GM19239 (cell line): ENCODE measurements at regions not wholly inside any gene's neighbourhood (a gene's known extent, or its start where the extent isn't known, plus 50 kb on each side); places are given as distances from the start of the nearest gene placed in this dataset.

Experiments used
- DNase-seq: peaks from one replicate; pipeline ENCODE4 v3.0.0; 2011; ENCODE audit warnings: low spot score; ENCODE audit not compliant: insufficient read length
- FAIRE-seq: peaks from 2 replicates; lab custom pipeline; 2011; peaks lifted over from hg19 to GRCh38; lab: Jason Lieb, UNC

GRCh38 chr16:62408760-62409159 is 372.5 kb upstream of the CDH8 start:
- FAIRE-seq = no peak
- DNase-seq = no peak

GRCh38 chr16:62406387-62406786 is 370.1 kb upstream of the CDH8 start:
- no peak for DNase-seq
- FAIRE-seq = no peak

DNA sequence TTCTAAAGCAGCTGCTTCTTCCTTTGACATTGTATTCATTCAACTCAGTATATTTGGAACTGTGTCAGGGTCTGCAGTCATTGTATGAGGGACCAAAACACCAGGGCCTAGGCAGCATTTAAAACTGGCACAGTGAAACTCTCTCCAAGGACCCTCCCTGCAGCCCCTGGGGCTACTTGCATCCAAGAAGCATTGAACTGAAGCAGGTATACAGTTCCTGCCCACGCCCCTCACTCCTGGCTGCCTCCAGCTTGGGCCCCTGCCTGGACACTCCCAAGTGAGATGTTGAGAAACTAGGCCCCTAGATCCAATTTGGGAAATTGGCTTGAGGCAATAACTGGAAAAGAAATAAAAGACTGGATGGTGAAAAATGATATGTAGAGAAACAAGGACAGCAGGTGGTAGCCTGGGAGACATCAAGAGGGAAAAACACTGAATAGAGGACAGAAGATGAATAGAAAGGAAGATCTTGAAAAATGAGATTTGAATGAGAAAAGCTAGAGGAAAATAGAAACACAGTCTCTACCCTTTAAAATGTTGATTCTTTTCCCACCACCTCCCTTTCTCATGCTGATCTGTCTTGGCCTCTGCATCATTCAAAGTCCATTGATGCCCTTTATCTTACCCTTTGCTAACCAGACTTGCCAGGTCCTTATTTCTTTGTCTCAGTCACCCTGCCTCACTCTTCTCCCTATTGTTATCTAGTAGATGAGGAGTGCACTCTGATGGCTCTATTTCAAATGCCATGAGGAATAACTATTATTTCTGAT is 368.8 kb upstream of the CDH8 start:
- FAIRE-seq (no peak), DNase-seq (no peak)

GRCh38 chr16:62392698-62393097 is 356.5 kb upstream of the CDH8 start:
- DNase-seq (no peak), FAIRE-seq (no peak)

DNA sequence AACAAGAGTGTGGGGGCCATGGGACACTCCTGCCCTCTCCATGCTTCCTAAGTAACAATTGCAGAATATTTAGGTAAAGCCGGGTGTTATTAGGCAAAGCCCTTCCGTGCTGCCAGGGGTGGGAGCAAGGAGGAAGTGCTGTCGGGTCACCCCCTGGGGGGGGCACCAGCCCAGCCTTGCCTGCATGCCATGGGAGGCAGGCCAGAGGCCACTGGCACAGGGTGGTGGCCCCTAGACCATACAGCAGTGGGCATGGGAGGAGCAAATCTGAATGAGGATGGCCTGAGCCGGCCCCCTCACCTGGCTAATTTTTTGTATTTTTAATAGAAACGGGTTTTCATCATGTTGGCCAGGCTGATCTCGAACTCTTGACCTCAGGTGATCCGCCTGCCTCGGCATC is 355.7 kb upstream of the CDH8 start:
- FAIRE-seq = no peak
- no peak for DNase-seq

DNA sequence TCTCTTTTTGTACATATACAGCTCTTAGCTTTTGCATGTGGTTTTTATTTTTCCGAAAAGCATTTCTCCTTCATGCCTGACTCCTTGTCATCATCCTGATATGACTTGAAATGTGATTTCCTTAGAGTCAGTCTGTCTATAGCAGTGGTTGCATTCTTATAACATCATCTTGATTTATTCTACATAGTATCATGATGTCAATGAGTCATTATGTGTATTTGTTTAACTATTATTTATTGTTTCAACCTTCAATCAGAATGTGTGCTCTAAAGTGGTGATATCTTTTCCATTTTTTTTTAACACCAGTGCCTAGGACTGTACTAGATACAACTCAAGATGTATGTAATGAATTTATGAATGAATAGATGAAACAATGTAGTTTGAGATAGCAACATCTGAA is 354.9 kb upstream of the CDH8 start:
- FAIRE-seq = no peak
- DNase-seq = no peak

GRCh38 chr16:62390214-62390613 is 354.0 kb upstream of the CDH8 start:
- no peak for DNase-seq
- no peak for FAIRE-seq

GRCh38 chr16:62386411-62386810 is 350.2 kb upstream of the CDH8 start:
- FAIRE-seq (no peak), DNase-seq (no peak)

DNA sequence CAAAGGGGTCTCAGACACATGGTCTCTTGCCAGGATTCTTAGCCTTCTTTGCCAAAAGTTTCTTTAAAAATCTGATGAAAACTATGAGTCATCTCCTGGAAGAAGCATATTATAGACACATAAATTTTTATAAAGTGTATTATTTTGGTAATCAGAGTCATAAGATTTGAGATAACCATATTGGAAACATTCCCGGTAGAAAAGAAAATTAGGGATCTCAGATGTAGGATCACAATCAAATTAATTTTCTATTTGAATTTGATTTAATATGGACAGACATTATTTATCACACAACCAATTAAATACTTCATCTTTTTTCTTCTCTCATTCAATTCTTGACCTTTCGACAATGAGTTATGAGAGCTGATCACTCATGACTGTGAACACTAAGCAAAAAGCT is 347.7 kb upstream of the CDH8 start:
- no peak for DNase-seq
- no peak for FAIRE-seq

DNA sequence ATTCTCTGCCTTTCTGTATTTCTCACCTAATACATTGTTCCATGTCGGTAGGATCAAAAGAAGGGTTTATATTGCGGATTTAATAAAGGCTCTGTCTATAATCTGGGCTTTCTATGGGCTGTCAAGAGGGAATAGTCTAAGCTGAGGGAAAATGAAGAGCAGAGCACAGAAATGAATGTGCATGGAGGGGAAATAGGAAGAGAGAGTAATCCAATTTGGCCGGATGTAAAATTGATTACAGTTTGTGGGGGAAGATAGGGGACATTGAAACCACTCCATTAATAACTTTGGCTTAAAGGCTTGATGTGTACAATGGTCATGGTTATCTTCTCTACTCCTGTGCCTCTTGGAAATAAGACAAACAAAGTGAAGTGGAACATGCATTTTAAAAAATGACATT is 334.2 kb upstream of the CDH8 start:
- FAIRE-seq = no peak
- no peak for DNase-seq

- FAIRE-seq (no peak), DNase-seq (no peak)
Measured at GRCh38 chr16:62363501-62363900, 327.3 kb upstream of the CDH8 start.

GRCh38 chr16:62353355-62353754 is 317.1 kb upstream of the CDH8 start:
- DNase-seq = no peak
- FAIRE-seq = no peak

- FAIRE-seq = no peak
Measured at GRCh38 chr16:62342216-62342615, 306.0 kb upstream of the CDH8 start.

DNA sequence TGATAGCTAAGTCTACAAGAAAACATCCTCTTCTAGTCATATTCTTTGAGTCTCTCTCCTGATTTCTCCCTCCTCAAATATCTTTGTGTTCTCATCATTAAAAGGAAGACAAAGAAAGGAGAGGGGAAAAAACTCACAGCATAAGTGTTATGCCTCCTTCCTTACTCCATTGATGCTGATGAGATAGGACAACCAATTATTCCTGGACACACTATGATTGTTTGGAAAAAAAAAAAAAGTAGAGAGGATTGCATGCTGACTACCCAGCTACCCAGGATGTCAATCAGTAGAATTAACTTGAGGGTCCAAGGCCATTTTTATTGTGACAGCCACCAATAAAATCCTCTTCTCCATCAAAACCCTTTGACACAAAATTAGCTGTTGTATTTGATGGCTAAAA is 299.1 kb upstream of the CDH8 start:
- DNase-seq (no peak), FAIRE-seq (no peak)

More at GRCh38 chr16:62342216-62342615, 306.0 kb upstream of the CDH8 start:
- no peak for DNase-seq

DNA sequence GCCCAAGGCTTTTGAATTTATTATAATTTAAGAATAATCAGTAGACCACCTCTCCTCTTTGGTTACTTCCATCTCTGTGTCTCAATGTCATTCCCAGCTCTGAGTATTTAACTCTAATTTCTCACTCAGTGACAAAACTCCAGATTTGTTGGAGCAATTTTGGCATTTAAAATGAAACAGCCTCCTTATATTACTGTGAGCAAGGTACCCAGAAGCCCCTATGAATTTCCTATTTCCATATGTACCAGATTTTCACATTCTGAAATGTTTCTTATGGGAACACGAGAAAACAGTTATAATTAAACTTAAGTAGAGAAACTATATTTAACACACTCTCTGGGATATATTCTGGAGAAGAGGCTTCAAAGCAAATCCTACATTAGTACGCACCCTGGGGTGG is 285.4 kb upstream of the CDH8 start:
- DNase-seq (no peak), FAIRE-seq (no peak)

DNA sequence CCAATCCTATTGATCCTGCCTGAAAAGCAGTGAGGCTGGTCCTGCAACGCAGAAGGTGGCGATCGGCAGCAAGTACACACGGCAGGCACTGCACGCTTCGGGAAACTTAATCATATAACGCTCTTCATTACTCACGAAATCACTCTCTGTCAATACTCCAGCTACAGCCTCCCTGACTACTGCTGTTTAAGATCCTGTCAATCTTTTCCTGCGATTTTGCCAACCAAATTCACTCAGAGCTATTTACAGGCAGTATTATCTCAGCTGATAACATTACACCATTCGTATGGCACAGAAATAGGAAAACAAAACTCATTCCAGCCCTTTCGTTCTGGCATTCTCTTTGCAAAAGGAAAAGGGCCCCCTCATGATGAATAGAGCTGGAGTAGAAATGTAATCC is 262.4 kb upstream of the CDH8 start:
- DNase-seq = no peak
- no peak for FAIRE-seq

DNA sequence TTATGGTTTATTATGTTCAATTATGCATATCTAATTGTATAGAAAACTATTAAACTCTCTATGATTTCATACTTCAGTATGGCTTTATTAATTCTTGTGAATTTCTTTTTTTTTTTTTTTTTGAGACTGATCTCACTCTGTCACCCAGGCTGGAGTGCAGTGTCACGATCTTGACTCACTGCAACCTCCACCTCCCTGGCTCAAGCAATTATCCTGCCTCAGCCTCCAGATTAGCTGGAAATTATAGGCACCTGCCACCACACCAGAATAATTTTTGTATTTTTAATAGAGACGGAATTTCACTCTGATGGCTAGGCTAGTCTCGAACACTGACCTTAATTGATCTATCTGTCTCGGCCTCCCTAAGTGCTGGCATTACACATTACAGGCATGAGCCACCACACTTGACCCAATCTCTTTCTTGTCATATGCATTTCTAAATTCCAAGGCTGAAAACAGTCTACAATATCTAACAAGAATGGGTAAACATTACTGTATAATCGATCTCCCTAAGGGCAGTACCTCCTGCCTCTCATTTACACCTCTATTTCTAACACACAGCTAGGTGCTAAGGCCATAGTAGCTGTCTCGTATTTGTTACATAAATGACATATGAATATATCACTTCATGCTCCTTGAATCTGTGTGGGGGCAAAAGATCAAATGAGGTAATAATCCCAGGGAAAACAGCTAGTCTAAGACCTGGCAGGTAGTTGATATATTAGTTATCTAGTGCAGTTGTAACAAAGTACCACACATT is 258.2 kb upstream of the CDH8 start:
- DNase-seq = no peak
- no peak for FAIRE-seq

- no peak for FAIRE-seq
- no peak for DNase-seq
Measured at GRCh38 chr16:62288990-62289629, 252.9 kb upstream of the CDH8 start.

- DNase-seq (no peak), FAIRE-seq (no peak)
Measured at GRCh38 chr16:62280506-62280905, 244.3 kb upstream of the CDH8 start.

DNA sequence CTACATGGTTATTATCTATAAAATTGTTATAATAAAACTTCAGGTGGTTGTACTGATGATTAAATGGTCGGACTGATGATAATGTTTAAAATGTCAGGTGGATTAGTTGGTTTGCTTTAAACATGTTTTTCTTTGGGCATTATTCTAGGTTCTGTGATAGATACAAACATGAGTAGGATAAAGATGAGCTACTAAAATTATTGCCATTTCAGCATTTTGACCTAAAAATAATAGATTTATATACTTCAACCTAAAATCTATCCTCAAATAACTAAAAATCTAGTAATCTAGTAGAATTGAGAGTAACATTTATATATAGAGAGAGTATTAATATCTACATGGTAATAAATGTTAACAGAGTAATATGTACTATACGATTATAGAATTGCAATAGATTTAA is 241.7 kb upstream of the CDH8 start:
- DNase-seq (no peak), FAIRE-seq (no peak)

- FAIRE-seq = no peak
- no peak for DNase-seq
Measured at GRCh38 chr16:62276637-62277036, 240.4 kb upstream of the CDH8 start.
